ENCODE measurements at regions not wholly inside any gene's neighbourhood (a gene's known extent, or its start where the extent isn't known, plus 50 kb on each side); places are given as distances from the start of the nearest gene placed in this dataset.
A peak's percentile ranks its signal among the peaks of the same experiment; 100 is the strongest.
"Not testable (repeated sequence)": the region's sequence is repeated elsewhere in the genome, so short reads cannot be mapped to it uniquely, and the experiment has no call there.

GRCh38 chr15:44859088-44859487 lies 97.4 kb upstream of the TERB2 start:
- H3K27ac Mint-ChIP-seq; ATAC-seq; DNase-seq; CTCF ChIA-PET; H3K36me3 Mint-ChIP-seq; H3K4me3 Mint-ChIP-seq; H3K4me1 Mint-ChIP-seq; H3K27me3 Mint-ChIP-seq; H3K9me3 Mint-ChIP-seq (ENCODE audit: low read depth): not testable (repeated sequence)

GRCh38 chr15:44860168-44860567 lies 96.3 kb upstream of the TERB2 start:
- H3K27me3 Mint-ChIP-seq; ATAC-seq; H3K27ac Mint-ChIP-seq; CTCF ChIA-PET; H3K4me1 Mint-ChIP-seq; H3K36me3 Mint-ChIP-seq; H3K9me3 Mint-ChIP-seq (ENCODE audit: low read depth); DNase-seq; H3K4me3 Mint-ChIP-seq: not testable (repeated sequence)

GRCh38 chr15:44861439-44861910 lies 95.0 kb upstream of the TERB2 start:
- H3K4me3 Mint-ChIP-seq: no peak overlapping the region
- no peaks in the 10 kb centered on the region for H3K9me3 Mint-ChIP-seq (ENCODE audit: low read depth)
- H3K36me3 Mint-ChIP-seq: peaks cover 5% of the 10 kb centered on the region
- H3K4me1 Mint-ChIP-seq: no peaks in the 10 kb centered on the region
- H3K27me3 Mint-ChIP-seq: no peaks in the 10 kb centered on the region
- ATAC-seq (no peak), DNase-seq (no peak)
- no peak overlapping the region for H3K27ac Mint-ChIP-seq
- CTCF ChIA-PET: no interaction called here

GRCh38 chr15:44861917-44862316 lies 94.6 kb upstream of the TERB2 start:
- CTCF ChIA-PET: no interaction called here
- ATAC-seq (no peak), DNase-seq (no peak)
- Mint-ChIP-seq H3K36me3 (peaks cover 6% of the 10 kb centered on the region), H3K9me3 (ENCODE audit: low read depth) (no peaks in the 10 kb centered on the region), H3K27ac (no peak overlapping the region), H3K4me3 (no peak overlapping the region), H3K27me3 (no peaks in the 10 kb centered on the region), H3K4me1 (no peaks in the 10 kb centered on the region)

GRCh38 chr15:44862866-44863265 lies 93.6 kb upstream of the TERB2 start:
- ATAC-seq; CTCF ChIA-PET; H3K4me3 Mint-ChIP-seq; H3K27me3 Mint-ChIP-seq; H3K9me3 Mint-ChIP-seq (ENCODE audit: low read depth); H3K4me1 Mint-ChIP-seq; DNase-seq; H3K36me3 Mint-ChIP-seq; H3K27ac Mint-ChIP-seq: not testable (repeated sequence)

- H3K27me3 Mint-ChIP-seq; H3K4me1 Mint-ChIP-seq; H3K27ac Mint-ChIP-seq; H3K9me3 Mint-ChIP-seq (ENCODE audit: low read depth); H3K4me3 Mint-ChIP-seq; DNase-seq; CTCF ChIA-PET; ATAC-seq: not testable (repeated sequence)
- H3K36me3 Mint-ChIP-seq: peaks cover 25% of the 10 kb centered on the region
Observed at GRCh38 chr15:44868100-44868499, 88.4 kb upstream of the TERB2 start.

- Mint-ChIP-seq H3K36me3 (peaks cover 37% of the 10 kb centered on the region), H3K9me3 (ENCODE audit: low read depth) (peaks cover 10% of the 10 kb centered on the region)
- H3K27ac Mint-ChIP-seq, DNase-seq, H3K27me3 Mint-ChIP-seq, H3K4me3 Mint-ChIP-seq, CTCF ChIA-PET, ATAC-seq, H3K4me1 Mint-ChIP-seq: not testable (repeated sequence)
Observed at GRCh38 chr15:44870125-44870524, 86.4 kb upstream of the TERB2 start.

- CTCF ChIA-PET: interaction anchor here (1.0 kb wide), 1 partner anchor 8 kb away, joined by 3 read pairs; no protein-coding TSS in a partner anchor
- Mint-ChIP-seq H3K27me3 (no peaks in the 10 kb centered on the region), H3K36me3 (peaks cover 51% of the 10 kb centered on the region), H3K4me3 (no peak overlapping the region), H3K9me3 (ENCODE audit: low read depth) (peaks cover 22% of the 10 kb centered on the region), H3K4me1 (no peaks in the 10 kb centered on the region), H3K27ac (no peak overlapping the region)
- ATAC-seq (no peak), DNase-seq (no peak)
Observed at GRCh38 chr15:44873103-44873502, 83.4 kb upstream of the TERB2 start.

GRCh38 chr15:44879066-44879465 lies 77.4 kb upstream of the TERB2 start:
- CTCF ChIA-PET: interaction anchor here (1.1 kb wide), 1 partner anchor 25 kb away, joined by 3 read pairs; no protein-coding TSS in a partner anchor
- Mint-ChIP-seq H3K4me1 (peaks cover 32% of the 10 kb centered on the region), H3K36me3 (peaks cover 50% of the 10 kb centered on the region)

GRCh38 chr15:44882499-44882968 lies 74.0 kb upstream of the TERB2 start:
- Mint-ChIP-seq H3K9me3 (ENCODE audit: low read depth) (peaks cover 20% of the 10 kb centered on the region), H3K27ac (peak overlapping the region; percentile 90), H3K36me3 (peaks cover 41% of the 10 kb centered on the region), H3K27me3 (no peaks in the 10 kb centered on the region), H3K4me3 (peak overlapping the region; percentile 62), H3K4me1 (peaks cover 37% of the 10 kb centered on the region)
- CTCF ChIA-PET: interaction anchor here (1.0 kb wide), 1 partner anchor 29 kb away, joined by 3 read pairs; no protein-coding TSS in a partner anchor
- ATAC-seq (peak; percentile 90), DNase-seq (peak; percentile 71)

More at GRCh38 chr15:44879066-44879465, 77.4 kb upstream of the TERB2 start:
- H3K4me3 Mint-ChIP-seq: no peak overlapping the region
- H3K9me3 Mint-ChIP-seq (ENCODE audit: low read depth): peaks cover 29% of the 10 kb centered on the region
- ATAC-seq: no peak
- no peaks in the 10 kb centered on the region for H3K27me3 Mint-ChIP-seq
- no peak for DNase-seq
- no peak overlapping the region for H3K27ac Mint-ChIP-seq

- peak; percentile 48 for DNase-seq
- peak; percentile 22 for ATAC-seq
- H3K4me1 Mint-ChIP-seq: peaks cover 37% of the 10 kb centered on the region
- peaks cover 35% of the 10 kb centered on the region for H3K36me3 Mint-ChIP-seq
- no peaks in the 10 kb centered on the region for H3K27me3 Mint-ChIP-seq
- peak overlapping the region; percentile 90 for H3K27ac Mint-ChIP-seq
- H3K9me3 Mint-ChIP-seq (ENCODE audit: low read depth): peaks cover 14% of the 10 kb centered on the region
- no peak overlapping the region for H3K4me3 Mint-ChIP-seq
- CTCF ChIA-PET: interaction anchor here (1.0 kb wide), 1 partner anchor 30 kb away, joined by 3 read pairs; no protein-coding TSS in a partner anchor
Observed at GRCh38 chr15:44883199-44883877, 73.1 kb upstream of the TERB2 start.

- H3K27ac Mint-ChIP-seq, ATAC-seq, CTCF ChIA-PET: not testable (repeated sequence)
Observed at GRCh38 chr15:44898890-44899651, 57.4 kb upstream of the TERB2 start.

GRCh38 chr15:44899775-44900174 lies 56.7 kb upstream of the TERB2 start:
- H3K27ac Mint-ChIP-seq; CTCF ChIA-PET; H3K9me3 Mint-ChIP-seq (ENCODE audit: low read depth); H3K27me3 Mint-ChIP-seq; H3K36me3 Mint-ChIP-seq; H3K4me3 Mint-ChIP-seq: not testable (repeated sequence)
- peaks cover 26% of the 10 kb centered on the region for H3K4me1 Mint-ChIP-seq
- ATAC-seq (peak; percentile 86), DNase-seq (peak; percentile 48)

More at GRCh38 chr15:44898890-44899651, 57.4 kb upstream of the TERB2 start:
- not testable (repeated sequence) for H3K4me3 Mint-ChIP-seq; H3K27me3 Mint-ChIP-seq; H3K36me3 Mint-ChIP-seq; H3K9me3 Mint-ChIP-seq (ENCODE audit: low read depth); DNase-seq
- H3K4me1 Mint-ChIP-seq: peaks cover 24% of the 10 kb centered on the region

GRCh38 chr15:44900796-44901195 lies 55.7 kb upstream of the TERB2 start:
- ATAC-seq; CTCF ChIA-PET; H3K9me3 Mint-ChIP-seq (ENCODE audit: low read depth); H3K27ac Mint-ChIP-seq; DNase-seq; H3K36me3 Mint-ChIP-seq; H3K27me3 Mint-ChIP-seq; H3K4me3 Mint-ChIP-seq: not testable (repeated sequence)
- peaks cover 28% of the 10 kb centered on the region for H3K4me1 Mint-ChIP-seq
